HepG2 (cell line): ENCODE measurements at regions not wholly inside any gene's neighbourhood (a gene's known extent, or its start where the extent isn't known, plus 50 kb on each side); places are given as distances from the start of the nearest gene placed in this dataset.

ENCODE experiments used
- NPAS2 ChIP-seq: sonication (generic); formaldehyde crosslinking; IDR thresholded peaks from 2 replicates; pipeline ENCODE4 v1.8.0; 2022; ENCODE audit warnings: mild to moderate bottlenecking, missing genetic modification reagents, borderline replicate concordance
- PHB2 ChIP-seq: fragments of 450-650 bp; IDR thresholded peaks from 2 replicates; pipeline ENCODE4 v1.6.1; 2018; ENCODE audit not compliant: partially characterized antibody
- SRSF9 ChIP-seq: fragments of 200-400 bp; formaldehyde crosslinking; IDR thresholded peaks from 2 replicates; pipeline ENCODE4 v1.6.1; 2018; ENCODE audit warnings: borderline replicate concordance, mild to moderate bottlenecking, low read depth, low read length; ENCODE audit not compliant: insufficient read depth, poor library complexity, severe bottlenecking
- TF ChIP-seq, protein P1 (sequence below): sonication (generic); formaldehyde crosslinking; conservative IDR thresholded peaks from 2 replicates; pipeline ENCODE4 v1.4.0; 2020; ENCODE audit warnings: mild to moderate bottlenecking, missing genetic modification reagents, moderate library complexity
- TF ChIP-seq, protein P2 (sequence below): sonication (generic); formaldehyde crosslinking; IDR thresholded peaks from 2 replicates; pipeline ENCODE4 v1.4.0; 2020; ENCODE audit warnings: low read depth, mild to moderate bottlenecking, missing genetic modification reagents
- TF ChIP-seq, protein P3 (sequence below): sonication (generic); formaldehyde crosslinking; IDR thresholded peaks from 2 replicates; pipeline ENCODE4 v1.5.0; 2020; ENCODE audit warnings: mild to moderate bottlenecking, missing genetic modification reagents
- TF ChIP-seq, protein P4 (sequence below): sonication (generic); formaldehyde crosslinking; IDR thresholded peaks from 2 replicates; pipeline ENCODE4 v1.9.0; 2022; ENCODE audit warnings: missing genetic modification reagents, mild to moderate bottlenecking, borderline replicate concordance

DNA sequence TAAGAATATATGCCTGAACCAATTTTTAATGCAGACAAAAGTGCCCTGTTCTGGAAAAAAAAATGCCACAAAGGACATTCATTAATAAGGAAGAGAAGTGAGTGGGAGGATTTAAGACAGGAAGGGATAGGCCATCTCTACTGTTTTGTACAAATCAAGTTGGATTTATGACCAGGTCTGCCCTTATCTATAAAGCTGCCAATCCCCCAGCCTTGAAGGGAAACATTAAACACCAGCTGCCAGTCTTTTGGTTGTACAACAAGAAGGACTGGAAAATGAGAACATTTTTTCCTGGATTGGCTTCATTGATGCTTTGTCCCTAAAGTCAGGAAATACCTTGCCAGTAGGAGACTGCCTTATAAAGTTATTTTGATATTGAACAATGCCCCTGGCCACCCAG, 444.0 kb downstream of the NPHP4 start (continued):
- TF ChIP-seq, protein P1, sequence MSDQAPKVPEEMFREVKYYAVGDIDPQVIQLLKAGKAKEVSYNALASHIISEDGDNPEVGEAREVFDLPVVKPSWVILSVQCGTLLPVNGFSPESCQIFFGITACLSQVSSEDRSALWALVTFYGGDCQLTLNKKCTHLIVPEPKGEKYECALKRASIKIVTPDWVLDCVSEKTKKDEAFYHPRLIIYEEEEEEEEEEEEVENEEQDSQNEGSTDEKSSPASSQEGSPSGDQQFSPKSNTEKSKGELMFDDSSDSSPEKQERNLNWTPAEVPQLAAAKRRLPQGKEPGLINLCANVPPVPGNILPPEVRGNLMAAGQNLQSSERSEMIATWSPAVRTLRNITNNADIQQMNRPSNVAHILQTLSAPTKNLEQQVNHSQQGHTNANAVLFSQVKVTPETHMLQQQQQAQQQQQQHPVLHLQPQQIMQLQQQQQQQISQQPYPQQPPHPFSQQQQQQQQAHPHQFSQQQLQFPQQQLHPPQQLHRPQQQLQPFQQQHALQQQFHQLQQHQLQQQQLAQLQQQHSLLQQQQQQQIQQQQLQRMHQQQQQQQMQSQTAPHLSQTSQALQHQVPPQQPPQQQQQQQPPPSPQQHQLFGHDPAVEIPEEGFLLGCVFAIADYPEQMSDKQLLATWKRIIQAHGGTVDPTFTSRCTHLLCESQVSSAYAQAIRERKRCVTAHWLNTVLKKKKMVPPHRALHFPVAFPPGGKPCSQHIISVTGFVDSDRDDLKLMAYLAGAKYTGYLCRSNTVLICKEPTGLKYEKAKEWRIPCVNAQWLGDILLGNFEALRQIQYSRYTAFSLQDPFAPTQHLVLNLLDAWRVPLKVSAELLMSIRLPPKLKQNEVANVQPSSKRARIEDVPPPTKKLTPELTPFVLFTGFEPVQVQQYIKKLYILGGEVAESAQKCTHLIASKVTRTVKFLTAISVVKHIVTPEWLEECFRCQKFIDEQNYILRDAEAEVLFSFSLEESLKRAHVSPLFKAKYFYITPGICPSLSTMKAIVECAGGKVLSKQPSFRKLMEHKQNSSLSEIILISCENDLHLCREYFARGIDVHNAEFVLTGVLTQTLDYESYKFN, result no peak
- TF ChIP-seq NPAS2 (CRISPR knock-in tag), result no peak
- no peak for TF ChIP-seq PHB2
- TF ChIP-seq, protein P2, sequence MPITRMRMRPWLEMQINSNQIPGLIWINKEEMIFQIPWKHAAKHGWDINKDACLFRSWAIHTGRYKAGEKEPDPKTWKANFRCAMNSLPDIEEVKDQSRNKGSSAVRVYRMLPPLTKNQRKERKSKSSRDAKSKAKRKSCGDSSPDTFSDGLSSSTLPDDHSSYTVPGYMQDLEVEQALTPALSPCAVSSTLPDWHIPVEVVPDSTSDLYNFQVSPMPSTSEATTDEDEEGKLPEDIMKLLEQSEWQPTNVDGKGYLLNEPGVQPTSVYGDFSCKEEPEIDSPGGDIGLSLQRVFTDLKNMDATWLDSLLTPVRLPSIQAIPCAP (CRISPR knock-in tag), result no peak
- no peak for TF ChIP-seq SRSF9
- TF ChIP-seq, protein P3, sequence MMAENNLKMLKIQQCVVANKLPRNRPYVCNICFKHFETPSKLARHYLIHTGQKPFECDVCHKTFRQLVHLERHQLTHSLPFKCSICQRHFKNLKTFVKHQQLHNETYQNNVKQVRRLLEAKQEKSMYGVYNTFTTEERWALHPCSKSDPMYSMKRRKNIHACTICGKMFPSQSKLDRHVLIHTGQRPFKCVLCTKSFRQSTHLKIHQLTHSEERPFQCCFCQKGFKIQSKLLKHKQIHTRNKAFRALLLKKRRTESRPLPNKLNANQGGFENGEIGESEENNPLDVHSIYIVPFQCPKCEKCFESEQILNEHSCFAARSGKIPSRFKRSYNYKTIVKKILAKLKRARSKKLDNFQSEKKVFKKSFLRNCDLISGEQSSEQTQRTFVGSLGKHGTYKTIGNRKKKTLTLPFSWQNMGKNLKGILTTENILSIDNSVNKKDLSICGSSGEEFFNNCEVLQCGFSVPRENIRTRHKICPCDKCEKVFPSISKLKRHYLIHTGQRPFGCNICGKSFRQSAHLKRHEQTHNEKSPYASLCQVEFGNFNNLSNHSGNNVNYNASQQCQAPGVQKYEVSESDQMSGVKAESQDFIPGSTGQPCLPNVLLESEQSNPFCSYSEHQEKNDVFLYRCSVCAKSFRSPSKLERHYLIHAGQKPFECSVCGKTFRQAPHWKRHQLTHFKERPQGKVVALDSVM (CRISPR knock-in tag), result no peak
- TF ChIP-seq, protein P4, sequence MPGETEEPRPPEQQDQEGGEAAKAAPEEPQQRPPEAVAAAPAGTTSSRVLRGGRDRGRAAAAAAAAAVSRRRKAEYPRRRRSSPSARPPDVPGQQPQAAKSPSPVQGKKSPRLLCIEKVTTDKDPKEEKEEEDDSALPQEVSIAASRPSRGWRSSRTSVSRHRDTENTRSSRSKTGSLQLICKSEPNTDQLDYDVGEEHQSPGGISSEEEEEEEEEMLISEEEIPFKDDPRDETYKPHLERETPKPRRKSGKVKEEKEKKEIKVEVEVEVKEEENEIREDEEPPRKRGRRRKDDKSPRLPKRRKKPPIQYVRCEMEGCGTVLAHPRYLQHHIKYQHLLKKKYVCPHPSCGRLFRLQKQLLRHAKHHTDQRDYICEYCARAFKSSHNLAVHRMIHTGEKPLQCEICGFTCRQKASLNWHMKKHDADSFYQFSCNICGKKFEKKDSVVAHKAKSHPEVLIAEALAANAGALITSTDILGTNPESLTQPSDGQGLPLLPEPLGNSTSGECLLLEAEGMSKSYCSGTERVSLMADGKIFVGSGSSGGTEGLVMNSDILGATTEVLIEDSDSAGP (CRISPR knock-in tag), result no peak
